Keratinocyte (primary cell): ENCODE measurements at regions not wholly inside any gene's neighbourhood (a gene's known extent, or its start where the extent isn't known, plus 50 kb on each side); places are given as distances from the start of the nearest gene placed in this dataset.

ENCODE experiments used
- EZH2 ChIP-seq: IDR thresholded peaks from one replicate; pipeline ENCODE4 v1.6.1; 2012; ENCODE audit warnings: inconsistent platforms, mild to moderate bottlenecking, low read length, moderate library complexity
- TF ChIP-seq, protein P1 (sequence below), 3 experiments: IDR thresholded peaks in 1 of 3; conservative IDR thresholded peaks in 1 of 3; optimal IDR thresholded peaks in 1 of 3; 2 replicates in 2 of 3; 3 replicates in 1 of 3; pipeline versions ENCODE3 to v1.5.1; 2011; ENCODE audit warnings: low read length in 3 of 3, mild to moderate bottlenecking in 3 of 3, moderate library complexity in 2 of 3, control low read depth in 1 of 3, inconsistent platforms in 1 of 3; ENCODE audit not compliant: insufficient read depth in 2 of 3; ENCODE audit errors: extremely low read depth in 1 of 3

GRCh38 chr6:6397842-6398241, 77.4 kb upstream of the F13A1 start:
- TF ChIP-seq, protein P1, sequence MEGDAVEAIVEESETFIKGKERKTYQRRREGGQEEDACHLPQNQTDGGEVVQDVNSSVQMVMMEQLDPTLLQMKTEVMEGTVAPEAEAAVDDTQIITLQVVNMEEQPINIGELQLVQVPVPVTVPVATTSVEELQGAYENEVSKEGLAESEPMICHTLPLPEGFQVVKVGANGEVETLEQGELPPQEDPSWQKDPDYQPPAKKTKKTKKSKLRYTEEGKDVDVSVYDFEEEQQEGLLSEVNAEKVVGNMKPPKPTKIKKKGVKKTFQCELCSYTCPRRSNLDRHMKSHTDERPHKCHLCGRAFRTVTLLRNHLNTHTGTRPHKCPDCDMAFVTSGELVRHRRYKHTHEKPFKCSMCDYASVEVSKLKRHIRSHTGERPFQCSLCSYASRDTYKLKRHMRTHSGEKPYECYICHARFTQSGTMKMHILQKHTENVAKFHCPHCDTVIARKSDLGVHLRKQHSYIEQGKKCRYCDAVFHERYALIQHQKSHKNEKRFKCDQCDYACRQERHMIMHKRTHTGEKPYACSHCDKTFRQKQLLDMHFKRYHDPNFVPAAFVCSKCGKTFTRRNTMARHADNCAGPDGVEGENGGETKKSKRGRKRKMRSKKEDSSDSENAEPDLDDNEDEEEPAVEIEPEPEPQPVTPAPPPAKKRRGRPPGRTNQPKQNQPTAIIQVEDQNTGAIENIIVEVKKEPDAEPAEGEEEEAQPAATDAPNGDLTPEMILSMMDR (optimal IDR thresholded peaks at IDR 0.05 in 1 of 3, IDR thresholded peaks at IDR 0.05 in 1 of 3, conservative IDR thresholded peaks at IDR 0.05 in 1 of 3; ENCODE audit: extremely low read depth in 1 of 3, insufficient read depth in 2 of 3, low read length in 3 of 3) = no peak
- TF ChIP-seq EZH2 = no peak
